Left lung (tissue), 4 donors: ENCODE measurements at regions not wholly inside any gene's neighbourhood (a gene's known extent, or its start where the extent isn't known, plus 50 kb on each side); places are given as distances from the start of the nearest gene placed in this dataset.

Experiments
- ATAC-seq: fragments of 200-7000 bp; cut with Tn5 transposase; one replicate; pipeline ENCODE4 v1.9.1; 2020; ENCODE audit warnings: moderate library complexity
- DNase-seq, 4 donors: peaks; one replicate each; pipeline ENCODE4 v3.0.0-alpha.2; 2013 to 2020
- H3K27ac ChIP-seq, 2 donors: fragments of 200-600 bp; sonication (generic) in 1 of 2; one replicate each; pipeline versions ENCODE4 v1.5.0 to v1.8.0; 2020 to 2021
- H3K27me3 ChIP-seq, 2 donors: fragments of 200-600 bp; sonication (generic) in 1 of 2; one replicate each; pipeline versions ENCODE4 v1.5.0 to v1.8.0; 2020 to 2021
- H3K36me3 ChIP-seq, 2 donors: fragments of 200-600 bp; sonication (generic) in 1 of 2; one replicate each; pipeline versions ENCODE4 v1.5.0 to v1.8.0; 2020 to 2021
- H3K4me1 ChIP-seq, 2 donors: fragments of 200-600 bp; one replicate each; pipeline ENCODE4 v1.8.0; 2021
- H3K4me3 ChIP-seq, 2 donors: fragments of 200-600 bp; sonication (generic) in 1 of 2; one replicate each; pipeline versions ENCODE4 v1.5.0 to v1.8.0; 2020 to 2021; ENCODE audit warnings: mild to moderate bottlenecking in 1 of 2
- H3K9me3 ChIP-seq, 2 donors: fragments of 200-600 bp; sonication (generic) in 1 of 2; one replicate each; pipeline versions ENCODE4 v1.5.0 to v1.8.0; 2020 to 2021
- intact Hi-C, 2 donors: fragments of 100-400 bp; cut with DNase I; formaldehyde crosslinking; loops; one replicate each; pipeline versions ENCODE4 v1.11.2 to v1.14.2; 2022
- TF ChIP-seq, protein P1 (sequence below), 2 donors: fragments of 200-600 bp; sonication (generic) in 1 of 2; IDR thresholded peaks; one replicate each; pipeline versions ENCODE4 v1.5.0 to v1.8.0; 2021; ENCODE audit warnings: antibody characterized with exemption in 2 of 2
- donor health status: DM: no; HTN: yes; CAD: no.
- donor health status: DM: no; HTN: no; CAD: no.

DNA sequence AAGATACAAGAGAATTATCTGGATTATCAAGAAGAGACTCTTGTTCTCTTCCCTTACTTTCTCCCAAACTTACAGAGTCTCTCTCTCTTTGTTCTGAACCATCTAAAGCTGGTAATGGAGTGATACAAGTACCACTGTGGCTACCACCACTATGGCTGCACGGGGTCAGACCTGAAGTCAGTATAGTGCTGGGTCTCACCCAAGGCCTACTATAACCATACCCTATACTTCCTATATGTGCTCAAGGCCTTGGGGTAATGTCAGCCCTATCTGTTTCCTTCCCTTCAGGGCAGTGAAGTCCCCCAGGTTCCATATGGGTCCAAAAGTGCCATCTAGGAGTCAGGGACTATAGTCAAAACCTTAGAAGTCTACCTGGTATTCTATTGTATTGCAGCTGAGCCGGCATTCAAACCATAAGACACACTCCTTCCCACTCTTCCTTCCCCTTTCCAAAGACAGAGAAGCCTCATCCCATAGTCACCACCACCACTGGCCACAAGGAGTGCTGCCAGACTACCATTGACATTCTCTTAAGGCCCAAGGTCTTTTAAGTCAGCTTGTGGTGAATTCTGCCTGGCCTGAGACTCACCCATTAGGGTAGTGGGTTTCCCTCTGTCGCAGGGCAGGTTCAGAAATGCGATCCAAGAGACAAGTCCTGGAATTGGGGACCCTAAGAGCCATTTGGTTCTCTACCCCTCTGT is 615.0 kb upstream of the NECTIN3 start:
- H3K9me3 ChIP-seq = peaks cover 0 to 9% of the 10 kb centered on the region in 2 donors
- no peaks in the 10 kb centered on the region for H3K36me3 ChIP-seq
- H3K4me1 ChIP-seq = no peaks in the 10 kb centered on the region
- no peak overlapping the region for H3K4me3 ChIP-seq
- intact Hi-C loops = no loop called here
- DNase-seq (no peak), ATAC-seq (no peak)
- no peak overlapping the region for H3K27ac ChIP-seq
- H3K27me3 ChIP-seq = no peaks in the 10 kb centered on the region
- TF ChIP-seq, protein P1, sequence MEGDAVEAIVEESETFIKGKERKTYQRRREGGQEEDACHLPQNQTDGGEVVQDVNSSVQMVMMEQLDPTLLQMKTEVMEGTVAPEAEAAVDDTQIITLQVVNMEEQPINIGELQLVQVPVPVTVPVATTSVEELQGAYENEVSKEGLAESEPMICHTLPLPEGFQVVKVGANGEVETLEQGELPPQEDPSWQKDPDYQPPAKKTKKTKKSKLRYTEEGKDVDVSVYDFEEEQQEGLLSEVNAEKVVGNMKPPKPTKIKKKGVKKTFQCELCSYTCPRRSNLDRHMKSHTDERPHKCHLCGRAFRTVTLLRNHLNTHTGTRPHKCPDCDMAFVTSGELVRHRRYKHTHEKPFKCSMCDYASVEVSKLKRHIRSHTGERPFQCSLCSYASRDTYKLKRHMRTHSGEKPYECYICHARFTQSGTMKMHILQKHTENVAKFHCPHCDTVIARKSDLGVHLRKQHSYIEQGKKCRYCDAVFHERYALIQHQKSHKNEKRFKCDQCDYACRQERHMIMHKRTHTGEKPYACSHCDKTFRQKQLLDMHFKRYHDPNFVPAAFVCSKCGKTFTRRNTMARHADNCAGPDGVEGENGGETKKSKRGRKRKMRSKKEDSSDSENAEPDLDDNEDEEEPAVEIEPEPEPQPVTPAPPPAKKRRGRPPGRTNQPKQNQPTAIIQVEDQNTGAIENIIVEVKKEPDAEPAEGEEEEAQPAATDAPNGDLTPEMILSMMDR (IDR thresholded peaks at IDR 0.05) = no peak

DNA sequence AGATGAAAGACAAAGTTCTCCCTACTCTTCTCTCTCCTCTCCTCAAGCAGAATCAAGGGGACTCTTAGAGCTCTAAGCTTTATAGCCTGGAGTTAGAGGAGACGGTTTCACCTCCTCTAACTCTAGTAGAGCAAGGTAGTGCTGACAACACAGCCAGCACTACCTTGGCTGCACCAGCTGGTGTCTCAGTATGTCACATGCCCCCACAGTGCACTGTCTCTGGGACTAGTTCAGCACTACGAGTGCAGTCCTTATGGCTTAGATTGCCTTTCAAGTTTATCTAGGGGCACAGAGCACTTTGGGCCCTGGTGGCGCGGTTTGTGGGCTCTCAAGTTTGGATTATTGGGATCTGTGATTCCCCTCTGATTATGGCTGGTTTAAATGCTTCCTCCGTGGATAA is 614.1 kb upstream of the NECTIN3 start:
- H3K4me3 ChIP-seq = no peak overlapping the region
- ATAC-seq (no peak), DNase-seq (no peak)
- H3K9me3 ChIP-seq = peaks cover 0 to 9% of the 10 kb centered on the region in 2 donors
- H3K36me3 ChIP-seq = no peaks in the 10 kb centered on the region
- TF ChIP-seq, protein P1 (IDR thresholded peaks at IDR 0.05) = no peak
- intact Hi-C loops = no loop called here
- H3K27ac ChIP-seq = no peak overlapping the region
- H3K4me1 ChIP-seq = no peaks in the 10 kb centered on the region
- H3K27me3 ChIP-seq = no peaks in the 10 kb centered on the region

DNA sequence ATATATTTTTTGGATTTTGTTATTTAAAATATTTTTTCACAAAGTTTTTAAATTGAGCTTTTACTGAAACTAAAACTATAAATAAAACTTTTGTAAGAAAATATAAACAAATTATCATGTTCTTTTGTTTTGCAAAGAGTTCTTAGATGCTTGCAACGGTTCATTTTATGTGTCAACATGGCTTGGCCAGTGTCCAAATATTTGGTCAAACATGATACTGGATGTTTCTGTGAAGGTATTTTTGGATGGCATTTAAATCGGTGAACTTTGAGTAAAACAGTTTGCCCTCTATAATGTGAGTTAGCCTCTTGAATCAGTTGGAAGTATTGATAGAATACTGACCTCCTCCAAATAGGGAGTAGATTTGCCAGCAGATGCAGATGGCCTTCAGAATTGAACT is 612.6 kb upstream of the NECTIN3 start:
- ATAC-seq = no peak
- Histone ChIP-seq H3K9me3 (peaks cover 0 to 9% of the 10 kb centered on the region in 2 donors), H3K27me3 (no peaks in the 10 kb centered on the region), H3K4me1 (no peaks in the 10 kb centered on the region), H3K27ac (no peak overlapping the region), H3K4me3 (no peak overlapping the region), H3K36me3 (no peaks in the 10 kb centered on the region)
- no peak for DNase-seq
- TF ChIP-seq, protein P1 (IDR thresholded peaks at IDR 0.05) = no peak
- intact Hi-C loops = no loop called here

DNA sequence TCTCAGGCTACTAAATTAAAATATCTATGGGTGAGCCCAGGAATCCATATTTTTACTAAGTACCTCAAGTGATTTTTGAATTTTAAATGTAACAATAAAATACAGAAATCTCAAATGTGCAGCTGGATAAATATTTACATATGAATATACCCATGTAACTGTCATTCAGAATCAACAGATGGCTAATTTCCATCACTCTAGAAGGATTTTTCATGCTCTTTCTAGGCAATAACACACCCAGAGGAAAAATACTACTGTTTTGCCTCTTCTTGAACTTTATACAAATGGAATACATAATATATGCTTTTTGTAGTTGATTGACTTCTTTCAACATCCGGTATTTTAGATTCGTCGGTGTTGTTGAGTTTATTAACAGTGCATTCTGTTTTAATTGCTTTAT is 601.3 kb upstream of the NECTIN3 start:
- TF ChIP-seq, protein P1 (IDR thresholded peaks at IDR 0.05) = no peak

DNA sequence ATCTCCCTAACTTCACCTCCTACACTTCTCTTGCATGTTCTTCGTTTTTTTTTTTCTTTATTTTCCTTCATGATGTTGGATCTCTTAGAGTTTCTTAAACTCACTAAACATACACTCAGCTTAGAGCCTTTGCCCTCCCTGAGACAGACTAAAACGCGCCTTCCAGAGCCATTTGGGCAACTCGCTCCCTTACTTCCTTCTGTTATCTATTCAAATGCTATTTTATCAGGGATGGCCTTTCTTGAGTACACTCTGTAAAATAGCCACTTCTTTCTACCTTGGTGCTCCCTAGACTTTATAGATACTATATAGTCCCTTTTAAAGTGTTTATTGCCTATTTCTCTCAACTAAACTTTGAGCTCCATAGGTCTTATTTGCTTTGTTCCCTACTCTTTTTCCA is 598.2 kb upstream of the NECTIN3 start:
- TF ChIP-seq, protein P1 (IDR thresholded peaks at IDR 0.05) = no peak
- H3K27ac ChIP-seq = no peak overlapping the region
- H3K4me3 ChIP-seq = no peak overlapping the region
- no peaks in the 10 kb centered on the region for H3K9me3 ChIP-seq
- intact Hi-C loops = no loop called here
- H3K36me3 ChIP-seq = no peaks in the 10 kb centered on the region
- no peak for ATAC-seq
- no peak for DNase-seq
- no peaks in the 10 kb centered on the region for H3K27me3 ChIP-seq
- no peaks in the 10 kb centered on the region for H3K4me1 ChIP-seq

More for the DNA sequence above, 601.3 kb upstream of the NECTIN3 start:
- no peak for ATAC-seq
- no peak overlapping the region for H3K27ac ChIP-seq
- H3K4me3 ChIP-seq = no peak overlapping the region
- no peak for DNase-seq
- intact Hi-C loops = no loop called here
- H3K4me1 ChIP-seq = no peaks in the 10 kb centered on the region
- H3K27me3 ChIP-seq = no peaks in the 10 kb centered on the region
- H3K9me3 ChIP-seq = no peaks in the 10 kb centered on the region
- H3K36me3 ChIP-seq = no peaks in the 10 kb centered on the region
